ENCODE measurements at regions not wholly inside any gene's neighbourhood (a gene's known extent, or its start where the extent isn't known, plus 50 kb on each side); places are given as distances from the start of the nearest gene placed in this dataset.

GRCh38 chr12:3959799-3960560, 86.8 kb upstream of the PARP11 start:
- no peak for DNase-seq (ENCODE audit: low spot score)

GRCh38 chr12:3958534-3958933, 85.3 kb upstream of the PARP11 start:
- DNase-seq (ENCODE audit: low spot score), result no peak

- no peak for DNase-seq (ENCODE audit: low spot score)
Observed at GRCh38 chr12:3951380-3952135, 78.4 kb upstream of the PARP11 start.

DNA sequence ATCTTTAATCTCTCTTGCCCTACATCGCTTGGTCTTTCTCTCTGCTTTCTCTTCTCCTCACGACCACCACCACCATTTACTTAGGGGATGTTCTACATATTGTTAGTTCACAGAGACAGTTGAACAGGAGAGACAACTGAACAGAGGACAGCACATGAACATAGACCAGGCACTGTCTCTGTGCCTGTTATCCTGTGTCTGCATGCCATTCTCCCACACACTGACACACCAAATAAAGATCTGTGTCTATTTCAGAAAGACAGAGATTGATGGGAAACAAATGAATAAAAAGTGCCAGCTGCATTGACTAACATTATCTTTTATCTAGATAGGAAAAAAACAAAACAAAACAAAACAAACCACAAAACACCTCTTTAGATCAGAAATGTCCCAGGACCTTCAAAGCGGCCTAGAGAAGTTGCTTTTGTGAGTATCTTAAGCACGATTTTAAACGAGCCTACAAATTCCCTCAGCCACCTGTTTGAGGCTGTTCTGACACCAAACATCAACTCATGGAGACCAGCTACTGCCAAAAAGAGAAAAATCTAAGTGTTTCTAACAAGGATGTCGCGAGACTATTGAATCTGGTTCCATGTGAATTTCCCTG, 77.6 kb upstream of the PARP11 start:
- no peak for DNase-seq (ENCODE audit: low spot score)

DNA sequence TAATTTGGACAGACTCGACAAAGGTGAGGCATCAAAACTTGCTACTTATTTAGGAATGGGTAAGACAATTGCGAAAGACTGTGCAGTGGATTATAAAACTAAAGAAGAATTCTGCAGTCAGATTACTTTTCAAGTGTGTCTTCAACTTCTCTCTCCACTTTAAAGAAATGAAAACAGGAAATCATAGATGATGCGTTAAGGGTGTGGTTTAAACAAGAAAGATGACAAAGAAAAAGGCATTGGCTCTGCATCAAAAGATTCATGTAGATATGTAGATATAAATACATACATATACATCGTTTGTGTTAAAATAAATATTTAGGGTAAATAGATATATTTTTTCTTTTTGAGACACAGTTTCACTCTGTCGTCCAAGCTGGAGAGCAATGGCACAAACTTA, 74.6 kb upstream of the PARP11 start:
- no peak for DNase-seq (ENCODE audit: low spot score)

DNA sequence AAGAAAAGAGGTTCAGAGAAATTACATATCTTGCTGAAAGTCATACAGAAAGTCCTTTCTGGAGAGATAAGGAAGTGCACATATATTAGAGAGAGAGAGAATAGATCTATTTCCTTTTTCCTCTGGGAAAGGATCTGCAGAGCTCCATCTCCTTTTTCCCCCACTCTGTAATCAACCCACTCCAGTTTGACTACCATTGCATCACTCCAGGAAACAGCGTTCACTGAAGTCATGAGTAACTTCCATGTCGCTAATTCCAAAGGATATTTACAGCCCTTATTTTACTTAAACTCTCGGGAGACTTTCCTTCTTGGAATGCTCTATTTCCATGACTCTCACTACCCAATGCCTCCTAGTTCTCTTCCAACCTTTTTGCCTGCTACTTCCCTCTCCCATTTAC, 72.5 kb upstream of the PARP11 start:
- DNase-seq (ENCODE audit: low spot score), result no peak

- DNase-seq (ENCODE audit: low spot score), result no peak
Observed at GRCh38 chr12:3944620-3945019, 71.4 kb upstream of the PARP11 start.

DNA sequence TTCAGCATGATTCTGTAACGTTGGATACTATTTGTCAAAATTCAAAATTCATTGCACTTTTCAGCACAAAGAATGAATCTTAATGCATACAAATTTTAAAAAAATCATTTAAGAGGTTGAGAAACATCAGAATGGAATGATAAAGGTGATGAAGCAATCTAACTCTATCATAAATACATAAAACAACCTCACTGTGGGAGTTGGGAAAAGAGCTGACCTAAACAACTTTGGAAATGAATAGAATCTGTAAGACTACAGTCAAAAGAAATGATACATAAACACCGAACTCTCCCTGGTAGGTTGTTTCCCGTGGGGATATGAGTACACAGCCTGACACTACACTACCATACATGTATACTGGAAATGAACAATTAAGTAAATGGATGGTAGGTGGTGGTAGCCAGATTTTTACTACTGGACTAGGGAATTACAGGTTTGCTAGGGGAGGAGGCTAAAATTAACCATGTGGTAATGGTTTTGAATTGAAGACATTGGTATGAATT, 64.9 kb upstream of the PARP11 start:
- no peak for DNase-seq (ENCODE audit: low spot score)

DNA sequence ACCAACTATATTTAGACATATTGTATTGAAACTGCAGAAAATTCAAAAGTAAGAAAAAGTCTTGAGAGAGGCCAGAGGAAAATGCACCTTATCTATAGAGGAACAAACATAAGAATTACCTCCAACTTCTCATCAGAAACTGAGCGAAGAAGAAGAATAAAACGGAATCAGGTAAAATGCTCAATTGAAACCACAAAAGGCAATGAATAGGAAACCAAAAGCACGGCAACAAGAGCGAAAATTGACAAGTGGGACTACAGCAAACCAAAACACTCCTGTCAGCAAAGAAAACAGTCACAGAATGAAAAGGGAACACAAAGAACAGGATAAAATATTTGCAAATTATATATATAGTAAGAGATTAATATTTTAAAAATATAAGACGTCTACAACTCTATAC, 61.9 kb upstream of the PARP11 start:
- DNase-seq (ENCODE audit: low spot score), result no peak

DNA sequence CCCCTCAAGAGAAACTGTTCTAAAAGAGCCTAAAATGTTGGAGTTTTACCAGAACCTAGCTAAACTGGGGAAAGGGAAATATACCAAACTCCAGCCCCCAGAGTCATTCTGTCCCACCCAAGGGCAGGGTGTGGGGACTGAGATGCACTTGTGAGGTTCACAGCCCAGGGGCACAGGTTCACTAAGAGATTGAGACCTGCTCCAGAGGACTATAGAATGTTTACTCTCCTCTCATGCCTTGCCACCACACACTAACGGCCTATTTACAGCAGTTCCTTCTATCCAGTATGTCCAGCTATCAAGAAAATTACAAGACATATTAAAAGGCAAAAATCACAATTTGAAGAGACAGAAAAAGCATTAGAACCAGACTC, 60.6 kb upstream of the PARP11 start:
- DNase-seq (ENCODE audit: low spot score), result no peak

DNA sequence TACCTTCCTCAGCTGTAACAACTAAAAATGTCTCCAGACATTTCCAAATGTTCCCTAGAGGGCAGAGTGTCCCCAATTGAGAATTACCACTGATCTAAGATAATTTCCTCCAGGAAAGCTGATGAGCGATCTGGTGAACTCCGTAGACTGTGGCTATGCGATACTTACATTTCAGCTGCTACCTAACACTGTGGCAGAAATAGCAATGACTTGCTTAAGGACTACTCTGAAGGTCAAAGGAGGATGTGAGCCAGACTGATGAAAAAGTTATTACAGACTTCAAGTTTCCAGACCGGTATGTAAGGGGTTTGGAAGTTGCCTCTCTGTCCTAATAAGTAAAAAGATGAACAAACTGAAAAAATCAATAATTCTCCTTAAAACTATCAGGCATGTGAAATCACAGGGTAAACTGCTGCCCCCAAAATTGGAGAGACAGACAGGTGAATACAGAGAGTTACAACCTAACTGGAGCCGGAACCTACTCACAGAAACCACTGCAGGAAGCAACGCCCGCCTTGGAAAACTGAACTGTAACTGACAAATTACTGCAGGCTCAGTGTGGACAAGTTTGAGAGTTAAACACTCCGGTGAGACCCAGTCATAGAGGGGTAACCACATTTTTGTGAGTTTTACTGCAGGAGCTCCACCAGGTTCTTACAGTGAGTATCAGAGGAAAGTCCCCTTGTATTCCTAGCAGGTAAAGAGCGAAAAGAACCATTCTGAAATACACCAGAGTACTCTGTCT, 60.0 kb upstream of the PARP11 start:
- no peak for DNase-seq (ENCODE audit: low spot score)

DNA sequence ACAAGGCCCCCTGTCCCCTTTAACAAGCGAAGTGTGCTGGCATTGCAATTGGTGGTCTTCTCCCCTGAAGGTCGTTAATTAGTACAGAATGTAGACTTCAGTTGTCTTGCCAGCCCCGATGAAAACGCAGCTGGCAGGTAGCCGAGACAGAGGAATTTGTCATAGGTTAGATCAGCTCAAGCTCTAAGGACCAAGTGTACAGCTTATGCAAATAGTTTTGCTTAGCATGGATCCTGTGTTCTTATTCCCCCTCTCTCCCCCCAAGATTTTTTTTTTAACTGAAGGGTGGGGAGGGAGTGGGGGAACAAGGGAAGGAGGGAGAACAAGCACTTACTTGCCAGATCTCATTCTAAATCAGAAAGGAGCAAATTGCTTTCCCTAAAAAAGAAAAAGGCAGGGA, 58.6 kb upstream of the PARP11 start:
- no peak for DNase-seq (ENCODE audit: low spot score)

- DNase-seq (ENCODE audit: low spot score), result no peak
Observed at GRCh38 chr12:3931206-3931605, 58.0 kb upstream of the PARP11 start.

- DNase-seq (ENCODE audit: low spot score), result no peak
Observed at GRCh38 chr12:3929875-3930615, 56.8 kb upstream of the PARP11 start.

- peak; percentile 16 for DNase-seq (ENCODE audit: low spot score)
Observed at GRCh38 chr12:3928538-3929184, 55.5 kb upstream of the PARP11 start.

DNA sequence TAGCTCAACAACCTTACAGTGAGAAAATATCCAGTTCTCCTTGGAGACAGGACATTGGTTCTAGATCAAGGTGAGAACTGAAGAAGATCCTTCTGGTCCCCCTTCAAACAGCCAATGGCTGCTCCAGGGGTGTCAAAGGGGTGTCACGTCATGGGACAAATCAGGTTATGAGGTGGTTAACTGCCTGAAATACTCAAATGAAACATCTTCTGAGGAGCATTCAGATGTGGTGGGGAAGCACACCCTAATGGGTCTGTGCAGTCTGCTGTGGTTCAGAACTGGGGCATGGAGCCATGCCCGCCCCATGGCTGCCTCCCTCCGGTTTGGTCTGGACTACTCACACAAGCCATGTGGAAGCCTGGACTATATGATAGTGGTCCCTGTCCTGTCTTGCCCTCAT, 52.4 kb upstream of the PARP11 start:
- DNase-seq (ENCODE audit: low spot score), result no peak

- no peak for DNase-seq (ENCODE audit: low spot score)
Observed at GRCh38 chr12:3924761-3925160, 51.6 kb upstream of the PARP11 start.

- no peak for DNase-seq (ENCODE audit: low spot score)
Observed at GRCh38 chr12:3923021-3923420, 49.8 kb upstream of the PARP11 start.

All from NAMALWA (cell line).